ENCODE measurements at regions not wholly inside any gene's neighbourhood (a gene's known extent, or its start where the extent isn't known, plus 50 kb on each side); places are given as distances from the start of the nearest gene placed in this dataset.
A peak's percentile ranks its signal among the peaks of the same experiment; 100 is the strongest.
"Not testable (repeated sequence)": the region's sequence is repeated elsewhere in the genome, so short reads cannot be mapped to it uniquely, and the experiment has no call there.

DNA sequence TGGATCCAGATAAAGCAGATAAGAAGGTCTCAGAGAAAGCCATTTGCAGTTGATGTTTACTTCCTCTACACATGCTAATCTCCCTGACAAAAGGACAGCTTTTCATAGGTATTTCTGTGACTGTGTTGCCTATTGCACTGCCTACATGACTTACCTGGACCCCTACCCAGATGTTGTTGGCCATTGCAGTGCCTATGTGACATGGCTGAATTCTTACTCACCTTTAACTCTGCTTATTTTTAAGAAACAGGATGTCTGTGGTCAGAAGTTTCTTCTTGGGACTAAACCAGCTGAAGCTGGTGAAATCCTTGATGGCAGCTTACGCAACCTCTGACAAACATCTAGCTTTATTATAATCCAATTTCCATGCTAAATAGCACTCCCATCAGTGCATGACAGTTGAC is 50.7 kb downstream of the PPIAL4D start:
- ATAC-seq, result not testable (repeated sequence)

DNA sequence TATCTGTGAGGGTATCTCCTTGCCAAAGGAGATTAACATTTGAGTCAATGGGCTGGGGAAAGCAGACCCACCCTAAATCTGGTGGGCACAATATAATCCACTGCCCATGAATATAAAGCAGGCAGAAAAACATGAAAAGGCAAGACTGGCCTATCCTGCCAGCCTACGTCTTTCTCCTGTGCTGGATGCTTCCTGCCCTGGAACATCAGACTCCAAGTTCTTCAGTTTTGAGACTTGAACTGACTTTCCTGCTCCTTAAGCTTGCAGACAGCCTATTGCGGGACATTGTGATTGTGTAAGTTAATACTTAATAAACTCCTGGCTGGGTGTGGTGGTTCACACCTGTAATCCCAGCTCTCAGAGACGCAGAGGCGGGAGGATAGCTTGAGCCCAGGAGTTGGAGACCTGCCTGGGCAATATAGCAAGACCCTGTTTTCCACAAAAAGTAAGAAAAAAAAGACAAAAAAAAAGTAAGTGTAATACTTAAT is 52.4 kb downstream of the PPIAL4D start:
- ATAC-seq, result not testable (repeated sequence)

DNA sequence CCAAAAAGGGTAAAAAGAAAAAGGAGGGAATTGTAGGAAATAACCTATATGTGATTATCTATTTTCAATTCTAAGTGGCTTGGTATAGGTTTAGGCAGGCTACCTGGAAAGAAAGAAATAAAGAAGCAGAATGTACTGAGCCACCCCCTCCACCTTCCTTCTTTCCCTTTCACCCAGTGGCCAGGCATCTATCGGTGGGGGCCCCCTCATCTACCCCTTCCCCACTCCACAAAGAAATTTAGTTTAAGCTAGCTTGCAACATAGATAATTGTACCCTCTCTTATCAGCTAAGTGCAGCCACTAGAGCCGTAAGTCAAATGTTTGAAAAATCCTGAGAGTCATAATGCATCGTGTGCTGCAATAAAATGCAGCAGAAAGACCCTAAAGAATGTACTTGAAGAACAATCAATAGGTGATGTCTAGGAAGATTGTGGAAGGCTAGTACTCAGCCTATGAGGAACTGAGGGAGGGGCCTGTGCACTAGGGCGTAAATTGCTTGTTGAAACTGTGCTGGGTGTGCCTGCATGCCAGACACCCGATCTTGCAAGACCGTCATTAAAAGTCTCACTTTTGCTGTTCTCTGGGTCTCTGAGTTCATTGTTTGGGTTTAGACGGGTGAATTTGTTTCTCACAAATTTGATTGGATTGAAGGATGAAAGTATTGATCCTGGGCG is 53.0 kb downstream of the PPIAL4D start:
- not testable (repeated sequence) for ATAC-seq

DNA sequence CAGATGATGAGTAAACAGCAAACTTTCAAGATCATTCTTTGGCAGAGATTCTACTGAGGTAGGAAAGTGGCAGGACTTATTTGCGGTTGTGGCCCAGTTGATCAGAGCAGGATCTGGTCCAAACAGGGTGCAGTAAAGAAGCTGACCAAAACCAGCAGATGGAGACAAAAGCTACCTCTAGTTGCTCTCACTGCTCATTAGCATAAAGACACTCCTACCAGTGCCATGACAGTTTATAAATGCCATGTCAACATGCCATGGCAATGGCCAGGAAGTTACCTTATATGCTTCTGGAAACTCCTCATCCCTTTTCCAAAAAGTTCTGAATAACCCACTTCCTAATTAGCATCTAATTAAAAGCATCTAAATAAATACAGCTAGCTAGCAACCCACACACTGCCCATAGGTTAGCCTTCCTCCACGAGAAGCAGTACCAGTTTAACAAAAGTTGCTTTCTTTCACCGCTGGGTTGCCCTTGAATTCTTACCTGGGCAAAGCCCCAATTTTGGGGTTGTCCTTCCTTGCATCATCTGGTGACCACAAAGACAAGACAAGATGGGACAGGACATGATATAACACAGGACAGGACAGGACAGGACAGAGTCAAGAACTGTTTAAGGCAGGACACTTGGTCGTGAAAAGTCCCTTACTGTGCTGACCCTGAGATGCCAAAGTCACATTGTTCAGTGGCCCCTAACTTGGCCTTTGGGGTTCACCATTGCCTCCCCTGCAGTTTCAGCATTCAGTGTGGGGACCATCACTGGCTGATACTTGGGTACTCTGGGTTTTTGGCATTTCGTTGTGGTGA is 59.2 kb downstream of the PPIAL4D start:
- peak; percentile 99 for ATAC-seq

DNA sequence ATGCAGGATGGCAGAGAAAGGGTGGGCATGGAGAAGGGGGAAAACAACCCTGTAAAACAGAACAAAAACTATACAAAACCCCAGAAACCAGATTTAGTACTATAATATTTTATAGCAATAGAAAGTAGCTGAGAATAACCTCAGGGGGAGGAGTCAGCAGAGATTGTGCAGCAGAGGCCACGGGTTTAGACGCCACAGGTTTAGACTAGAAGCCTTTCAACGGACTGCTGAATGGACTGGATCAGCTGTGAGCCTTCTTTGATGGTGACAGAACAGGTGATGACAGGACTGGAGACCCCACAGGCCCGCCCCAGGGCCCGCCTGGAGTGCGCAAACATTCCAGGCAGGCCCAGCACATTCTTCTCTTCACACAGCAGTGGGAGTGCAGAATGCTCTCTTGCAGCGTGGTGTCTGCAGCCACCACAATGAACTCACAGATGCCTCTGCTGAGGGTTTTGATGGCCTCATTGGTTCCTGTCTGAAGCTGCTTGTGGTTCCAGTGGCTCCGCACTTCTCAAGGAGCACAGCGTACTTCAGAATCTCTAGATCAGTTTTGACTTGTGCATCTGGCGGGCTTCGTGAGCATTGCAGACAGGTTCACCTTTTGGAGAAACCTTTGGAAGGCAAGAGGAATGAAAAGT is 65.6 kb downstream of the PPIAL4D start:
- ATAC-seq, result not testable (repeated sequence)

DNA sequence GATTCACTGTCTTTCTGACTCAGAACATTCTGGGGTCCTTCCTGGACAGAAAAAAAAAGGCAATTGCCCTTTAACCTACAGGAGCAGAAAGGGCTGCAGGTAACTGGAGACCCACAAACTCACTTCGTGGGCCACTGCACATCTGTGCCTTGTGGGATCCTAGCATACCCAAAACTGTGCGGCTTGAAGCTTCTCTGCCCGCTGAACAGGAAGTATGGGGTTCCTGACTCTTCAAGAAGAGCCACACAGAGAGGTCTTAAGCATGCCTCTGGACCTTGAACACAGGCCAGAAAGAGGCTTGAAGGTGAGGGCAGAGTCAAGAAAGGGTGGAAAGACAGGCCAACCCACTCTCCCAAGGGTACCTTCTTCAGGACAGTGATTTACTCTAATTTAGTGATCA is 67.6 kb downstream of the PPIAL4D start:
- ATAC-seq, result not testable (repeated sequence)

DNA sequence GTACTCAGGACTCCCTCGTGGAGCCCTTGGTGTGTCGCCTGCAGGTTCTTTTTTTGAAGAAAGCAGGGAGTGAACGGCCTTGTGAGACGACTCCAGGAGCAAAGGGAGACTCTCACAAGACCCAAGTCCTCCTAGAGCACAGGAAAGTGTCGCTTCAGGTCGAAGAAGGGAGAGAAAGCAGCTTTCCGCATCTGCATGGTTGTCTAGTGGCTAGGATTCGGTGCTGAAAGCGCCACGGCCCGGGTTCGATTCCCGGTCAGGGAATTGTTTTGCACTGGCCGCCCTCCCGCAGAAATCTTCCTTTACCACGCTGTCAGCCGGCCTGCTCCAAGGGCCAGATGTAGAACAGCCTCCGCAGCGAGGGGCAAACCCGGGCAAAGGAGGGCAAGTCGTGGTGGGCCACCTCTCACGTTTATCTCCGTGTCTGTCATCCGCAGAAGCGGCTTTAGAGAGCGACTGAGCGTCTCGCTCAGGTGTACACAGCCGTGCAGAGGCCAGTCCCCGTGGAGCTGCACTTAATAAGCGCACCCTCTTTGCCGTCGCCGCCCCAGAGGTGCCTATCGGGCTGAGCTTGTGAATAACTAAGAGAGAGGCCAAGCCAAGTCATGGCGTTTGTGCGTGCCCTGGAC is 72.6 kb downstream of the FAM72D start:
- ATAC-seq, result not testable (repeated sequence)

DNA sequence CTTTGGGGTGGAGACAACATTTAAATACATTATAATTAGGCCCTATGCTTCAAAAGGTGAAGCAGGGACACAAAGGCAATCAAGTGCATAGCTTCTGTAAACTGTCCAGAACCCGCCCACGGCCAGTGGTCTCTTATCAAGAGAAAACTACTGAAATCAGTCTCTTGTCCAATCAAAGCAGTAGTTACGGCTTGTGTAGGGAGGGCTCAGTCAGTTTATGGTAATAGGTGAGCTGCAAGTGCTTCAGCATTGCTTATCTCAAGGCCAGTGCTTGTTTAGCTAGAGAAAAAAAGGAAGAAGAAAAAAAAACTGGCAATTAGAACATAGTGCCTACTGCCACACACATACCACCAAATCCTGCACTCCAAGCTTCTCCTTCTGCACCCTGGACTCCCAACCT is 68.6 kb downstream of the FAM72D start:
- ATAC-seq, result not testable (repeated sequence)
